Skeletal muscle satellite cell (primary cell): ENCODE measurements at regions not wholly inside any gene's neighbourhood (a gene's known extent, or its start where the extent isn't known, plus 50 kb on each side); places are given as distances from the start of the nearest gene placed in this dataset.

Source experiments
- H3K27me3 ChIP-seq: 2 replicates; pipeline ENCODE4 v1.7.0; 2013; ENCODE audit warnings: low read length; ENCODE audit not compliant: control insufficient read depth, insufficient read depth
- H3K36me3 ChIP-seq: 2 replicates; pipeline ENCODE4 v1.7.0; 2013; ENCODE audit warnings: mild to moderate bottlenecking, control low read depth, low read length; ENCODE audit not compliant: insufficient read depth
- H3K4me1 ChIP-seq: 2 replicates; pipeline ENCODE4 v1.7.0; 2013; ENCODE audit warnings: low read length; ENCODE audit not compliant: control insufficient read depth, insufficient read depth
- H3K4me2 ChIP-seq: 2 replicates; pipeline ENCODE4 v1.7.0; 2013; ENCODE audit warnings: mild to moderate bottlenecking, low read length
- H3K4me3 ChIP-seq: 2 replicates; pipeline ENCODE4 v1.7.0; 2013; ENCODE audit warnings: low read length
- H3K9ac ChIP-seq: 2 replicates; pipeline ENCODE4 v1.7.0; 2013; ENCODE audit warnings: mild to moderate bottlenecking, low read depth, low read length, moderate library complexity
- H3K9me3 ChIP-seq: replicated peaks from 2 replicates; pipeline ENCODE4 v1.7.0; 2013; ENCODE audit warnings: mild to moderate bottlenecking, control low read depth, low read length

DNA sequence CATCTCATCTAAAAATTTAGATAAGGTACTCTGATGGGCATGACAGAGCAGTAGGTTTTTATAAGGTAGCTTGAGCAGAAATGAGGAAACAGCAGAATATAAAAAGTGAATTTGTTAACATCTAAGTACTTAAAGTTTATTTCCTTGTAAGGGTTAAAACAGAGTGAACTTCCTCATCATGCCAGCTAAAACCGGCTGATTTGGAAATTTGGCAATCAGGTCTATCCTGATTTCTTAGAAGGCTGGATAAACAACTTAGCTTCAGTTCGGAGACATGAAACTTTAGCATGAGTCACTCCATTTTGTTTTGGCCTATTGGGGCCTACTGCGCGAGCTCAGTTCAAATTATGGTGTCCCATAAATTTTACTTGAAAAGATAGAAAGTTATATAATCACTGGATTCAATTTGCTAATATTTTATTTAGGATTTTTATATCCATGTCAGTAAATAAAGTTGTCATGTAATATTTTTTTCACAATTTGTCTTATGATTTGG lies 241.6 kb upstream of the RORB start:
- Histone ChIP-seq H3K9ac (no peak overlapping the region), H3K4me1 (no peaks in the 10 kb centered on the region), H3K4me2 (no peak overlapping the region), H3K9me3 (no peaks in the 10 kb centered on the region), H3K27me3 (no peaks in the 10 kb centered on the region), H3K4me3 (no peak overlapping the region), H3K36me3 (no peaks in the 10 kb centered on the region)

DNA sequence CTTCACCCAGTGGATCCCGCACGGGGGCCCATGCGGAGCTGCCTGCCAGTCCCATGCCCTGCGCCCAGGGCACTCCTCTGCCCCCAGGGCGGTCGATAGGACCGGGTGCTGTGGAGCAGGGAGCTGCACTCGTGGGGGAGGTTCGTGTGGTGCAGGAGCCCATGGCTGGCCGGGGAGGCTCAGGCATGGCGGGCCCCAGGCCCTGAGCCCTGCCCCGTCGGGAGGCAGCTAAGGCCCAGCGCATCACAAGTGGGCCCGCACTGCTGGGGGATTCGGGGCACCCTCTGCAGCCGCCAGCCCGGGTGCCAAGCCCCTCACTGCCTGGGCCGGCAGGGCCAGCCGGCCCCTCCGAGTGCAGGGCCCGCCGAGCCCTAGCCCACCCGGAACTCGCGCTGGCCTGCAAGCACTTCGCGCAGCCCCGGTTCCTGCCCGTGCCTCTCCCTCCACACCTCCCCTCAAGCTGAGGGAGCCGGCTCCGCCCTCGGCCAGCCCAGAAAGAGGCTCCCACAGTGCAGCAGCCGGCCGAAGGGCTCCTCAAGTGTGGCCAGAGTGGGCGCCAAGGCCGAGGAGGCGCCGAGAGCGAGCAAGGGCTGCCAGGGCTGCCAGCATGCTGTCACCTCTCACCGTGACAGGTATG lies 221.1 kb upstream of the RORB start:
- H3K4me1 ChIP-seq = no peaks in the 10 kb centered on the region
- no peaks in the 10 kb centered on the region for H3K9me3 ChIP-seq
- no peak overlapping the region for H3K4me3 ChIP-seq

DNA sequence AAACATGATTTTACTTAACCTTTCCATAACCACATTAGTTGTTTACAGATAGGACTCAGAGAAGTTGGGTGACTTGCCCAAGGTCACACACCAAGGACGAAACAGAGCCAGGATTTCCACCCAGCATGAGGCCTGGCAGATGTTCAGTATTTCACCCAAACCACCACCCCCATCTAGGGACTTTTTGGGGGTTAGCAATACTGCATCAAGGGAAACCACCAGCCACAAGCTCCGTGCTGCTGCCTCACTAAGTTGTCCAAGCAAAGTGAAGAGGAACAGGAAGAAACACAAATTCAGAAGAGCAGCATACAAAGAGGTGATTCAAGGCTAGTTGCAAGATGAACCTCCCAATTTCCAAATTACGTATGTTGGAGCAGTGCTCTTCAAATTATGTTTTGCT lies 219.6 kb upstream of the RORB start:
- no peak overlapping the region for H3K4me2 ChIP-seq

More for the DNA sequence above, 221.1 kb upstream of the RORB start:
- H3K36me3 ChIP-seq = no peaks in the 10 kb centered on the region
- no peak overlapping the region for H3K9ac ChIP-seq
- H3K4me2 ChIP-seq = no peak overlapping the region
- no peaks in the 10 kb centered on the region for H3K27me3 ChIP-seq

DNA sequence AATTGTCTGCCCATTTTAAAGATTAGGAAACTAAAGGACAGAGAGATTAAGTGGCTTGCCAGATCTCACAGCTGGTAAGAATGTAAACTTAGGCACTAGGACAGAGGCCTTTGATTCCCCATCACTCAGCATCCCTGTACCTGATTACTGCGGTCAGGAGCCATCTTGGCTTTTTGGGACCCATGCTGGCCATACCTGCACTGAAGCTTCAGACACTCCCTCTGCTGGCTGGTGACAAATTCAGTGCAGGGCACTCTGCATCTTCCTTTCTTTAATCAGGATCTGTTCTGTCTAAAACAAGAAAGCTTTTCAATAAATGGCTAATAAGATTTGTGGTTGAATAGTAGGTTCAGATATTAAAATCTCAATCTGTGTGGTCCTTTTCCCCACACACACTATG lies 215.5 kb upstream of the RORB start:
- H3K4me3 ChIP-seq = no peak overlapping the region
- H3K9me3 ChIP-seq = no peaks in the 10 kb centered on the region
- no peak overlapping the region for H3K4me2 ChIP-seq
- no peaks in the 10 kb centered on the region for H3K36me3 ChIP-seq
- H3K4me1 ChIP-seq = no peaks in the 10 kb centered on the region
- no peak overlapping the region for H3K9ac ChIP-seq
- peaks cover 3% of the 10 kb centered on the region for H3K27me3 ChIP-seq

More for the DNA sequence above, 219.6 kb upstream of the RORB start:
- Histone ChIP-seq H3K36me3 (no peaks in the 10 kb centered on the region), H3K9ac (no peak overlapping the region), H3K4me3 (no peak overlapping the region), H3K9me3 (no peaks in the 10 kb centered on the region), H3K4me1 (no peaks in the 10 kb centered on the region), H3K27me3 (no peaks in the 10 kb centered on the region)

DNA sequence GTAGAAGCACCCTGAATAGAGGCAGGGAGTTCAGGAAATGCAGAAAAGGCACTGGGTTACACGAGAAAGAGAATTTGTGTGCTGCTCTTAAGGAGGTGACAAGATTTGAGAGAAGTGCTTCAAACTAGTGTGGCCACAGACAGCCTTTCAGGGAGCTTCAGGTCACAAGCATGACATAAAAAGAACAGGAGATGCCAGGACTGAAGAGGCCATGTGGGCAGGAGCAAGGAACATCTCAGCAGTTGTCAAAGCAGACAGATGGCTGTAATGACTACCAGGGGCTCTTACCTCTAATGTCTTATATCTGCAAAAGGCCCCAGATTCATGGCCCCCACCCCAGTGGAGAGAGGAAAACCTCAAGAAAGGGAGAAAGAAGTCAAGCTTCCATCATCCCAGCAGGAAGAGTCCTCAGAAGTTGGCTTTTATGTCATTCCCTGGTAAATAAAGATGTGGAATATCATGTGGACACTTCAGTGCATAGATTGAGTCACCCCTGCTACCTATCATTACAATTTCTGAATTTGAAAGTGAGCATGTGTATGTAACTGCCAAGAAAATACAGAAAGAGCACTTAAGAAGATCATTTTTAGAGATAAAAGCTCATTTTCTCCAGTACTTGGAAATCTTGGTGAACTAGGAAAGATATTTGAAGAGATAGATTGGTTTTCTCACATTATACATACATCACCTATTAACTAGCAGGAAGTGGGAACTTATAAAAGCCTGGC lies 214.4 kb upstream of the RORB start:
- H3K36me3 ChIP-seq = no peaks in the 10 kb centered on the region
- H3K9me3 ChIP-seq = no peaks in the 10 kb centered on the region
- H3K27me3 ChIP-seq = peaks cover 3% of the 10 kb centered on the region
- no peaks in the 10 kb centered on the region for H3K4me1 ChIP-seq
- no peak overlapping the region for H3K9ac ChIP-seq
- no peak overlapping the region for H3K4me3 ChIP-seq
- H3K4me2 ChIP-seq = no peak overlapping the region

DNA sequence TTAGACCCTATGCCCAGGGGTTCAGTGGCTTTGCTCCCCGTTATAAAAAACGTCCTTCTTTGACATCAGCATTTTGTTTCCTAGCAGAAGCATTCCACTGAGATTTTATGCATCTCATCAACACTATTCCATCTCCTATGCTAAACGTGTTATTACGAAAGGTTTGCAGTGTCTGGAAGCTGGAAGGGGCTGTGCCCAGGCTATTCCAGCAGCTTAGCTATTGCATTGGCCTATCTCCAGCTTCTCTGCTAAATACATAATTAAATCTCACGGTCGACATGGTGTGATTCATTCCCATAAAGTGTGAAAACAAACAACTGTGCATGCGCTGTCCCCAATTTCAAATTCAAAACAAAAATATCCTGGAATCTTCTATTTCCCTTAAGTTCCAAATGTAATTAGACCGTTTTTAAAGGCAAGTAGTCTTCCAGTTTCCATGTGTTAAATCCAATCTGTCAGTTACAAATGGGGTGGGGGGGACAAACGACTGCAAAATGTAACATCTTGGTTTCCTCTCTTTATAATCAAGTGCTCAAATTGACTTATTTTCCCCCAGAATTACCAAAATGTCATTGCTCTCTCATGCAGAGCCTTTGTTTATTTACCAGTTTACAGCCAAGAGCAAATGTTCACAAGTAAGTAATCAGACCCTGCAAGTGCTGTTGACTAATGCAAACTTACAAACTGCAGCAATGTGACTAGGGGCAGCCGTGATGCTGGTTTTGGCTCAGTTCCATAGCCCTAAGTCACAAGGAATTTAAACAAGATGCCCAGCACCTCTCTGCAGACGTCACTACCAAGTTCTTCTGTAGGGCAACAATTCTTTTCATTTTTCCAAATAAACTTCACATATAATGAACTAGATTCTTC lies 212.3 kb upstream of the RORB start:
- Histone ChIP-seq H3K9me3 (no peaks in the 10 kb centered on the region), H3K4me1 (no peaks in the 10 kb centered on the region), H3K4me3 (no peak overlapping the region), H3K4me2 (no peak overlapping the region), H3K9ac (no peak overlapping the region), H3K27me3 (peaks cover 3% of the 10 kb centered on the region), H3K36me3 (no peaks in the 10 kb centered on the region)

DNA sequence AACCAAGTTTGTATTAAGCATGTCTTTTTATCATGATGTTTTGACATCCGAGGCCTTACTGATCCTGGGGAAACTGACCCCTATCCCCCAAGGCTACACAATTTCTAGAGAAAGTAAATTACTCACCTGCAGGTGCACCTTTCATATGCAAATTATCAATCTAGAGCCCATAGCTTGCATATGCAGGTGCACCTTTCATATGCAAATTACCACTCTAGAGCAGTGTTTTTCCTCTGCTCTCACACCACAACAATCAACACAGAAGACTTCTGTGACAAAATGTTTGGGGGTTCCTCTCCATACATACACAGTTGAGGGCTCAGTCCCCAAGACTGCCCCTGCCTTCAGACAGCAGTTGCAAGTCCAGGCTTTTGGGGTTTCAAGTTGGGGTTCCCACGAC lies 203.7 kb upstream of the RORB start:
- Histone ChIP-seq H3K4me3 (no peak overlapping the region), H3K9ac (no peak overlapping the region), H3K4me2 (no peak overlapping the region), H3K4me1 (no peaks in the 10 kb centered on the region), H3K9me3 (no peaks in the 10 kb centered on the region), H3K27me3 (no peaks in the 10 kb centered on the region), H3K36me3 (no peaks in the 10 kb centered on the region)

DNA sequence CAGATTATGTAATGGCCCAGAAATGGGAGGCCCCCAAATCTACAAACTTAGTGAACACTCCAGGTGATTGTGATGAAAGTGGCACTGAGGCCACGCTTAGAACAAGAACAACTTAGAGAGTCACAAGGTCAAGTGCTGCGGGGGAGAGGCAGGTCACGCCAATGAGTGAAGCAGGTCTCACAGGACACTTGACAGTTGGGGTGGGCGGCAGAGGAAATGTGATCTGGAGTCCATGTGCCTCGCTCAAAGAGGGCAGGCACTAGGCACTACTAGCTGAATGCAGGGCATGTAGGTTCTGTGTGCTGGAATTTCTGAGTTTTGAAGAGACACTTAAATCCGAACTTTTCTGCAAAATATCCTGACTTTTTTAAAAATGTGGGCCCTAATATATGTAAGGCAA lies 193.2 kb upstream of the RORB start:
- no peaks in the 10 kb centered on the region for H3K36me3 ChIP-seq
- no peak overlapping the region for H3K4me3 ChIP-seq
- no peaks in the 10 kb centered on the region for H3K27me3 ChIP-seq
- H3K9me3 ChIP-seq = no peaks in the 10 kb centered on the region
- H3K9ac ChIP-seq = no peak overlapping the region
- no peaks in the 10 kb centered on the region for H3K4me1 ChIP-seq
- H3K4me2 ChIP-seq = no peak overlapping the region

DNA sequence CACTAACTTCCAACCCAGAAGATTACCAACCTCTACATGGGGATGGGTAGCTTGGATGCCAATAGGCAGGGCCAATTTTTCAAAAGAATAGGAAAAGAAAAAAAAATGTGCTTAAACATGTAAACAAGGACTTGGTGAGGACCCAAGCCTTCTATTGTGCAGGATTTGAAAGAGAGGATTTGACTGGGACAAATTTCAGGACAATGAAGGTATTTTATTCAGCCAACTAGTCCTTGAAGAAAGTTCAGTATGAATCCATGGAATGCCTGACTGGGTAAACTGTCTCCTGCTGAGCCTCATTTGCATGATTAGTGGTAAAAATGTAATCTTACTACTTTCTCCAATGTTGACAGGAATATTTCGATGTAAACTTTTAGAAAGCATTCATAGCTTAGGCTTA lies 192.5 kb upstream of the RORB start:
- Histone ChIP-seq H3K9me3 (no peaks in the 10 kb centered on the region), H3K27me3 (no peaks in the 10 kb centered on the region), H3K4me1 (no peaks in the 10 kb centered on the region), H3K4me2 (no peak overlapping the region), H3K4me3 (no peak overlapping the region), H3K9ac (no peak overlapping the region), H3K36me3 (no peaks in the 10 kb centered on the region)

DNA sequence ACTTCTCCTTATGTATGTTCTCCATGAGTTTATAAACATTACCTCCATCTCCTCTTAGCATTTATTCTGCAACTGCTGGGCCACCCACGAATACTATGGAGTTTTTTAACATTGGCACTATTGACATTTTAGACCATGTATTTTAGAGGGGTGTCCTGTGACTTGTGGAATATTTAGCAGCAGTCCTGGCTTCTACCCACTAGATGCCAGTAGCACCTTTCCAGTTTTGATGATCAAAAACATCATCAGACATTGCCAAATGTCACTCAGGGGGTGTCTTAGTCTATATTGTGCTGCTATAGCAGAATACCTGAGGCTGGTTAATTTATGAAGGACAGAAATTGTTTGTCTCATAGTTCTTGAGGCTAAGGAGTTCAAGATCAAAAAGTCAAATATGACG lies 187.5 kb upstream of the RORB start:
- no peaks in the 10 kb centered on the region for H3K9me3 ChIP-seq
- H3K27me3 ChIP-seq = no peaks in the 10 kb centered on the region
- no peak overlapping the region for H3K9ac ChIP-seq
- H3K4me2 ChIP-seq = no peak overlapping the region
- H3K4me3 ChIP-seq = no peak overlapping the region
- no peaks in the 10 kb centered on the region for H3K4me1 ChIP-seq
- no peaks in the 10 kb centered on the region for H3K36me3 ChIP-seq

DNA sequence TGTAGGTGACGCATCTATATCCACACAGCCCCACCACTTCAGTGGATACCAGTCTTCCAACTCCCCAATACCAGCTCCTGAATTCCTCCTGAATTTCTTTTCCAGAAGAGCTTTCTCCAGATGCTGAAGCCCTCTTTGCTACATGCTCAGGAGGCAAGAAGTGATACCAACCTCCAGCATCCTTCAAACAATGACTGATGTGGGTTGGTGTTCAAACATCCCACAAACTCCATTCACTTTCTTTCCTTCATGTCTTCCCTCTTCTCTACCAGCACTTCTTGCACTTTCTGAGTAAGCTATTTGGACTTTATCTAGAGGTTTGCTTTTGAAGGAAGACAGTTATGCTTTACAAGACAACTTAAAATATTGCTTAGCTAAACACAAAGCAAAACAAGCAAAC lies 179.9 kb upstream of the RORB start:
- Histone ChIP-seq H3K27me3 (no peaks in the 10 kb centered on the region), H3K9me3 (no peaks in the 10 kb centered on the region), H3K36me3 (no peaks in the 10 kb centered on the region), H3K4me3 (no peak overlapping the region), H3K4me1 (no peaks in the 10 kb centered on the region), H3K9ac (no peak overlapping the region), H3K4me2 (no peak overlapping the region)
